PC-3 (cell line): ENCODE measurements at regions not wholly inside any gene's neighbourhood (a gene's known extent, or its start where the extent isn't known, plus 50 kb on each side); places are given as distances from the start of the nearest gene placed in this dataset.

Experiments
- CTCF ChIP-seq: fragments of 300-600 bp; sonication (generic); conservative IDR thresholded peaks from 2 replicates; pipeline ENCODE4 v1.5.1; 2017; ENCODE audit warnings: antibody characterized with exemption, low read depth, mild to moderate bottlenecking, low read length
- EZH2 ChIP-seq: fragments of 300-600 bp; sonication (generic); IDR thresholded peaks from one replicate; pipeline ENCODE4 v1.6.1; 2017; ENCODE audit warnings: antibody characterized with exemption, mild to moderate bottlenecking, low read length; ENCODE audit not compliant: unreplicated experiment
- EZH2phosphoT487 ChIP-seq: fragments of 300-600 bp; sonication (generic); IDR thresholded peaks from 2 replicates; pipeline ENCODE4 v1.6.1; 2018; ENCODE audit warnings: mild to moderate bottlenecking, antibody characterized with exemption, low read length, borderline replicate concordance

- TF ChIP-seq CTCF: no peak
- no peak for TF ChIP-seq EZH2phosphoT487
- TF ChIP-seq EZH2: no peak
These were observed 139.6 kb upstream of the ZBTB20 start for GRCh38 chr3:115286529-115287197.
